ENCODE measurements at regions not wholly inside any gene's neighbourhood (a gene's known extent, or its start where the extent isn't known, plus 50 kb on each side); places are given as distances from the start of the nearest gene placed in this dataset.

DNA sequence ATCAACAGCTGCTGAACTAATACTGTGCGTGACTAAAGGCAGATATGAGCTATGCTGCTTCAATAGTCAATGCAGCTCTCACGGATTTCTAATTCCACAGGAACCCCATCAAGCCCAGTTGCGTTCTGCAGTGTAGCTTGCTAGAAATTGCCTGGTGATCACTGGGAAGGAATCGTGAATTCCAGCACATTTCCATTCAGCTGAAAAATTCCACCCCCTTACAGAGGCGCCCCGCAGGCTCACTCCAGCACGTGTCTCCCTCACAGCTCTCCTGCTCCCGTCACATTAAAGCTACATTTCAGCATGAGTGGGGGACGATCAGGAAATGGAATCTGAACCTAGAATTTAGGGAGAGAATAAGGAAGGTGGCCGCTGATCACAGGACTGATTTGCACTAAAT lies 534.8 kb downstream of the TCERG1L start:
- DNase-seq, result no peak

DNA sequence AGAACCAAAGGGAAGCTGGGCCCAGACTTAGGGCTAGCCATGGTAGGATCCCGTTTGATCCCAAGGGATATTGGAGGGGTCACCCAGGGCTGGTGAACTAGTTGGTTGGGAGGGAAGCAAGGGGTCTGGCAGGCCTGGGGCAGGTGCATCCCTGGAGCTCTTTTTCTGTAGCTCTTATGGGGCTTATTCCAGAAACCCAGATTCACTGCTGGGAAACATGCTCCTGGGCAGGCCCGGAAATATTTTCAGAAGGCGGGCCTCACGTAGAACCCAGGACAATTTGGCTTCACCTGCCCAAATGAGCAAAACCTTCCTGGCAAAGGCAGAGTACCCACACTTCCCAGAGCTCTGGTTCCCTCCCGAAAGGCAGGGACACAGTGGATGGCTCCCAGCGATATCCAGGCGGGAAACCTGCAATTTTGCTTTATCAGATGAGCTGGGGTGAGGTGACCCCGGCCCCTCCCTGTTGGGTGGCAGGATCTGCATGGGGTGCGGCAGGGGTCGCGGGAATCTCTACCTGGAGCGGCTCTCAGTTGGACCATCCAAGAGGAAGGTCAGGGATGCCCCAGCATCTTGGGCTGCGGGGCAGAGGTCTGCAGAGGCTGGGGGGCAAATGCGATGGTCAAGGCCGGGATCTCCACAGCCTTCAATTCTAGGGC lies 533.9 kb downstream of the TCERG1L start:
- no peak for DNase-seq

DNA sequence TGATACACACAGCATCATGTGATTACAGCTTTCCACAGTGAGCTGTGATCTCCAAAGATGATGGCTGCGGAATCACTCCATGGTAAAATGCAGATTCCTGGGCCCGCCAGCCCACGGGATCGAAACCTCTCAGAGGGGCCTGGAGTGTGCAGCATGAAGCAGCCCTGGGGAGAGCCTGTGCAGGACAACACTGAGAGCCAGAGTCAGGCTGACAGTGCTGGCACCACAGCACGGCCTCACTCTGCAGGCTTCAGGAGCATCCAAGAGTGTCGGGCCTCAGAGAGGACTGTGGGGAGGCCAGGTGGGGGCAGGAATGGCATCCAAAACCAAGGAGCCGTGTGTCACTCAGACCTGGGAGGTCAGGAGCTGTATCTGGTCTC lies 533.4 kb downstream of the TCERG1L start:
- no peak for DNase-seq

DNA sequence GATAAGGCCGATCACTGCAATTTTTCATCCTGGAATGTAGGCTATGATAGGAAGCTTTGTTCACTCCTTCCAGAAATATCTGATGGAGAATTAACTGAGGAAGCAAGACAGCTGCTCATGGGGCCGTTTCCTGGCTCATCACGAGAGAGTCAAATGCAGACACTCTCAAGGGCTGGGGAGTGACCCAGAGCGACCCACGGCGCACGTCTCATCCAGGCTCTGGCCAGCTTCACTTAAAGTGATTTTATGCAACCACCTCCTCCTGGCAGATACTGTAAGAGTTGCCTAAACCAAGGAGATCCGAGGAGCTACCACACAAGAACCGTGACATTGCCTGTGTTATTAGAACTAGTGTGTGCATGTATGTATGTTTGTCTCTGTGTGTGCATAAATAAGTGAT lies 530.8 kb downstream of the TCERG1L start:
- no peak for DNase-seq

DNA sequence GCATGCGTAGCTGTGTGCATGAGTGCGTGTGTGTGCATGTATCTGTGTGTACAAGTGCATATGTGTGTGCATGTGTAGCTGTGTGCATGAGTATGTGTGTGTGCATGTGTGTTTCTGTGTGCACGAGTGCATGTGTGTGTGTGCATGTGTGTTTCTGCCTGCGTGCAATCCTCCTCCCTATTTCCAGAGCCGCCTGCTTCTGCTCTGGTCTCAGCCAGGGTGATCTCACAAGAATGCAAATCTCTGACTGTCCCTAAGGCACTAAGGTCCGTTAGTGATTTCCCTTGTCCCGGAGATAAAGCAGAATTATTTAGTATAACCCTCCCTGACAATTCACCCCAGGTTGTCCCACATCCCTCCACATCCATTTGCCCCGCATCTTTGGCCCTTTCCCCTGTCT lies 530.3 kb downstream of the TCERG1L start:
- no peak for DNase-seq

DNA sequence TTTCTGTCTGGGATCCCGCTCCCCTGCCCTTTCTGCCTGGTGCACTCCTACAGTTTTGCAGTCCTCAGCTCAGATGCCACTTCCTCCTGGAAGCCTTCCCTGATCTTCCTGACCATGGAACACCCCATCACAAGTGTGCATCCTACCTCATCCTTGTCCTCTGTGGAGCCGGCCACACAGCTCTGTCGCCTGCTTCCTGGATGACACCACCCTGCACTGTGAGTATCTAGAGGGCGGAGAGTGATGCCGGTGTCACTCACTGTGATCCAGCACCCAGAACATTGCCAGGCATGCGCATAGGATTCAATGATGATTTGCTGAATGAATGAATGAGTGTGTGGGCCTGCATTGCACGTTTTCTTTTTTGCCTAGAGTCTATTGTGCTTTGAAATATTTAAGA lies 529.9 kb downstream of the TCERG1L start:
- DNase-seq, result no peak

DNA sequence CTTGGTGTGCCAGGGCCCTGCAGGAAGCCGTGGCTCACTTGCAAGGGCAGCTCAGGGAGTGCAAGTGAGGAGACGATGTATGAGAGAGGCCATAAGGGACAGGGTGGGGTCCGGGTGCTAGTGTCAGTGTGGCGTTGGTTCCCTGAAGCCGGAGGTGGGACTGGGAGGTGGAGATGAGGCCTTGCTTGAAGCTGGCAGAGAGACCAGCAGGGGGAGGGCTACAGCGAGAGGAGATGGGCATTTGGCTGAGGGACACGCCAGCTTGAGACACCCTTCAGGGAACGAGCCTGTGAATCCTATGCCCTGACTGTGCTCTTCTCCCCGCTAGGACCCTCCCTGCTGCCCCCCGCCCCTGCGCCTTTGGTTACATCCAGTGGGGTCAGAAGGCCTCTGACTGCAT lies 529.1 kb downstream of the TCERG1L start:
- DNase-seq, result no peak

DNA sequence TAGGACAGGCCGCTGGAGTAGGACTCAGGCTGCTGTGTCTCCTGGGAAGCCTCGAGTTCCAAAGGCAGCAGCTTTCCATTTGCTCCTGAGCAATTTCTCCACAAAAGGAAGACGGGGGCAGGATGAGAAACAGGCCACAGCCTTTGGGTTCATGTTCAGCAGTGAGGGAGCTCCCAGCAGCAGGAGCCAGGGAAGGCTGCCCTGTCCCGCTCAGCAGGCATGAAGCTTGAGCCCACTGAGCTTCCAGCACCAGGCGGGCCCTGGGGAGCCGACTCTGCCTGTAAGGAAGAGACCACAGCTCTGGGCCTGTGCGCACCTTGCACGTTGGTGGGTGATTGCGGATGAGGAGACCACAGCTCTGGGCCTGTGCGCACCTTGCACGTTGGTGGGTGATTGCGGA lies 527.2 kb downstream of the TCERG1L start:
- no peak for DNase-seq

DNA sequence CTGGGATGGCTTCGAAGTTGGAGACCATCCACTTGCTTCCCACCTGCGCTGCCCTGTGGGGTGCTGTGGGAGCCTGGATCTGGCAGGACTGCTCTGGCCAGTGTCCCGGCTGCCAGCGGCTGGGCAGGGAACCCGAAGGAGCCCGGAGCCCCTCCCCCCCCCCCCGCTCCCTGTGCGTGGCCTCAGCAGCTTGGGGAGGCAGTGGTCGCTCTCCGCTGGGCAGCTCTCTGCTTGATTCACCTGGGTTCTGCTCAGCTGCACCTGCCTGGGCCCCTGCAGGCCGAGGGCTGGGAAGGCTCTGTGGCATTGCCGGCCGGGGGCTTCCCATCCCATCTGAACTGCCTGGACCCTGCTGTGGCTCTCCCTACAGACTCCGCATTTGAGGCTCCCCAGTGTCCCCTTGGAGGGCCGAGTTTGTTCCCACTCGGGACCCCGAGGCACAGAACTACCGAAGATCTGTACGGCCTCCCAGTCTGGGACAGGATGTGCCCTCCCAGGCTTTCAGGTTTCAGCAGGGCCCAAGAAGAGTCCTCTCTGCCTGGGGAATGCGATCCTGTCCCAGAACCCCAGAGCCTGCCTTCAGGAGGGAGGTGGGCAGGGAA lies 525.1 kb downstream of the TCERG1L start:
- no peak for DNase-seq

DNA sequence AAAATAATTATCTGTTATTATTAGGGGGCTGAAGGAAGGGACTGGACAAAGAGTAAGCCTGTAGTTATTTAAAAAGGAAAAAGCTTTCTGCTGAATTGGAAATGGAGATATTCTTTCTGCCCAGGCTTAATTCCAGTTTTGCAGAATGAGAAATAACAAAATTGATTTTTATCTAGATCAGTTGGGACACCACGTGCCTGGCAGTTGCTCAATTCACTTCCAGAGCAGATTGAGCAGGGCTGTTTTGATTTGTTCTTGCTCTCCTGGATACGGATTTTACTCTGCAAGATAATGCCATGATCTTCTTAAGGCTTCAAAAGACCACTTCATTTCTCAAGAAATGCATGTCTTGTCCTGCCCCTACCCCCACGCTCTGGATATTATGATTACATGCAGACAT lies 524.3 kb downstream of the TCERG1L start:
- DNase-seq, result no peak

DNA sequence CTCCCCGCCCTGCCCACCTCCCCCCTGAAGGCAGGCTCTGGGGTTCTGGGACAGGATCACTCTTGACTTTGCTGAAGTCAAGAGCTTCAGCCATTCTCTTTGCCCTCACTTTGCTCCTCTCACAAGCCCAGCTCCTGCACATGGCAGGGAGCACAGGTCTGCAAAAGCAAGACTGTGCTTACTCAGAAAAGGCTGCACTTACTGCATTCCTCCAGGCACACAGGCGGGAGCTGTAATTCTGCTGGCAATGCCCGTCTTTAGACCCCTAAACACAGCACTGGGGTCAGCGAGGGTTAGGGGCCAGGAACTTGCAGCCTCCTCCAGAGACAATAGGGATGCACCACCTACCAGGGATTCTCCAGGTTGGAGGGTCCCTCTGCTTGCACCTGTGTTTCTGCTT lies 523.7 kb downstream of the TCERG1L start:
- no peak for DNase-seq

DNA sequence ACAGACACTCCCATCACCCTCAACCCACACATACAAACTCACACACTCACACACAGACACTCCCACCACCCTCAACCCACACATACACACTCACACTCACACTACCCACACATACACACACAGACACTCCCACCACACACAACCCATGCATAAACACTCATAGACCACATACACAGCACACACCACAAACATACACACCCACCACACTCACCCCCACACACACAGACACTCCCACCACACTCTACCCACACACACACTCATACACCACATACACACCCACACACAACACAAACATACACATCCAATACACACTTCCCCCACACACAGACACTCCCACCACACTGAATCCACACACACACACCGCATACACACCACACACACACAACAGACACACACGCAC lies 521.2 kb downstream of the TCERG1L start:
- no peak for DNase-seq

DNA sequence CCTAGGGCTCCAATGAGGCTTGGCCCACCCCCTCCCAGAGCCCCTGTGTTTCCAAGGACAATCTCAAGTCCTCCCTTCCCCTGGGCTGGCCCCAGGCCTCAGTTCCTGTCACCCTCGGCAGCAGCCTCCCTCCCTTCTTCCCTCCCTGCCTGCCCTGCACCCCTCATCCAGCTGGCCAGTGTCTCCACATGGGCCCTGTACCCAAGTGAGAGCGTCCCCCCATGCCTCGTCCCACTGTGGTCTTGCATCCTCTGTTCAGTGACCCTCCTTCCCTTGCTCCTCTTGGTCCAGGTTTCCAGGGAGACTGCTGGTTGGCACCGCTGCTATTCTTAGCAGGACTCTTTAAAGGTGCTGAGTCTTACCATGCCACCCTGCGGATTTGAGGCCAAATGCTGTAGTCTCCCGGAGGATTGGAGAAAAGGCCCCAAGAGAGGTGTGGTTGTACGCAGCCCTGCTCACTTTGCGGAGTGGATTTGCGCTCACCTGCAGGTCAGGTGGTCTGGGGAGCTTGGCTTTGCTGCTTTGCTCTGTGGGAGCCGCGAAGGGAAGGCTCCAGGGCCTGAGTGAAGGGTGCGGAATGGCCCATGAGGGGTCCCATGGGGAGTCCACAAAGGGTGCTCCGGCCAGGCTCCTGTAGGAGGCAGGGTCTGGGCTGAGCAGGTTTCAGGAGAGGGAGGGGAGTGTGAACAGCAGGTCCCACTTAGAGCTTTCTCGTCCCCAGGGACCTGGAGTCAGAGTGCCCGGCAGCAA lies 519.2 kb downstream of the TCERG1L start:
- DNase-seq, result no peak

DNA sequence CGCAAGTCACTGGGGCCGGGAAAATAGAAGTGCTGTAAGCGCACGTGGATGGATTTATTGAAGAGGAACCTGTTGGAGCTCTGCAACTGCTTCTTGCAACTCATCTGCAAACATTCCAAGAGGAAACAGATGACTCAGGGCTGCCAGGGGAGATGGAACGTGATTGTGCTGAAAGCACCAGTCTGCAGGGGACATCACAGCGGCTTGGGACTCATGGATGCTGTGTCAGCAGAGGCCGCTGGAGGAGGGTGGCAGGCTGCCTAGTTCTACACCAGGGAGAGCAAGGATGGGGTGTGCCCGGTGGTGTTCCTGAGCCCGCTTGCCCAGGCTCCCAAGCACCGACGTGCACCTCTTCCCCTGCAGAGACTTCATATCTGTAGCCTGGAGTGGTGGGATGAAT lies 515.7 kb downstream of the TCERG1L start:
- DNase-seq, result no peak

DNA sequence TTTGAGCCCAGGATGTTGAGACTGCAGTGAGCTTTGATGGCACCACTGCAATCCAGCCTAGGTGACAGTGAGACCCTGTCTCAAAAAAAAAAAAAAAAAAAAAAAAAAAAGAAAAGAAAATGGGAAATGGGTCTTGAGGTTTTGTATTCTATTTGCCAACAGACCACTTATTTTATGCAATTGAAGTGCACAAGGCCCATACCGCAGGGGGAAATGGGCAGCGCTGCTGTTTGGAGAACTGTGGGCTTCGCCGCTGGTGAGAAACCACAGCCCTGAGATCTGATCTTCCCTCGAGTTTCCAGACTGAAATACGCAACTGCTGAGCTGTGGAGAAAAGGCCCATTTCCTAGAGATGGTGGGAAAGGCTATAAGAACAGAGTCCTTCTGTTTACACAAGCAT lies 512.0 kb downstream of the TCERG1L start:
- DNase-seq, result no peak

DNA sequence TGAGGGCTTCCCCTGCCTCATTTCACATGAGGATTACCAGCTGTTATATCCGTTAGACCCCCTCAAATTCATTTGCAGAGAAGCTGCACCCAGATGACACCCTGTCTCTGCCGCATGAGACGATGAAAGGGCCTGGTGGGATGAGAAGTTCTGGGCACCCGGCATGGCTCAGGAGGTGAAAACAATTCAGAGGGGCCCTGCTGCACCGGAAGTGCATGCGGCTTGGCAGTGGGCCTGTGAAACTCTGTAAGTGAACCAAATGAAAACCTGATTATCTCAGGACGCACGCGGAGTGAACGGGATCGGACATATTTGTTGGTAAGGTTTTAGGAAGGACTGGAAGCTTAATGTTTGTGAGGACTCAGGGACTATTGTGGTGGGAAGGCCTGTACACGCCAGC lies 511.2 kb downstream of the TCERG1L start:
- no peak for DNase-seq

DNA sequence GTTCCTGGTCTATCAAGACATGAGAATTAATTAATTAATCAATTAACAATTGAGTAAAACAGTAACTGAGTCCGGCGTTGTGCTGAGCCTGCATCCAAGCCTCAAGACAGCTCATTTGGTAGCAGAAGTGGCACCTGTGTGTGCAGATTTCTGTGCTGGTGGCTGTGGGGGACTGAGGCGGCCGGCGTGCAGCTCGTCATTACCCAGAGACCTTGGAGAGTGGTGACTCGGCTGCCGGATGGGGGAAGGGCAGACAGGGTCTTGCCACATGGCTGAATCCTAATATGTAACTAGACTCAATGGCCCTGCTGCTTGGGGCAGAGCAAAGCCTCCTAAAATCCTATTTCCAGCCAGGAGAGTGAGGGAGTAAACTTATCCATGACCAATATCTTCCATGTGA lies 510.2 kb downstream of the TCERG1L start:
- DNase-seq, result no peak

DNA sequence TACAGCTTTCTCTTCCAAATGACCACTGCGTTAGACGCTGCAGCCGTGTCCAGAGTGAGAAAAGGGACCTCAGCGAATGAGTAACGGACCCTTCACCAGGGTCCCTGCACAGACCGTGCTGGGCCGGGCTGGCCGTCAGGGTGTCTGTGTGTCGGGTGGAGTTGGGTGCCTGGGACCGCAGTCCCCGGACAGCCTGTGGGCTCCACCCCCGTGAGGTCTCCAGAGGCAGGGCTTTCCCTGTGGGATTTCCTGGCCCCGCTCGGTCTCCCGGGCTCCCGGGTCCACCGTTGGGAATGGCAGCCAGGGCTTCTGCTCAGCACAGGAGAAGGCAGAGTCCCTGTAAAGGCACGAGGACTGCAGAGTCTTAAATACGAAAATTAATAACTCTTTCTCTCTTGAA lies 509.7 kb downstream of the TCERG1L start:
- no peak for DNase-seq

DNA sequence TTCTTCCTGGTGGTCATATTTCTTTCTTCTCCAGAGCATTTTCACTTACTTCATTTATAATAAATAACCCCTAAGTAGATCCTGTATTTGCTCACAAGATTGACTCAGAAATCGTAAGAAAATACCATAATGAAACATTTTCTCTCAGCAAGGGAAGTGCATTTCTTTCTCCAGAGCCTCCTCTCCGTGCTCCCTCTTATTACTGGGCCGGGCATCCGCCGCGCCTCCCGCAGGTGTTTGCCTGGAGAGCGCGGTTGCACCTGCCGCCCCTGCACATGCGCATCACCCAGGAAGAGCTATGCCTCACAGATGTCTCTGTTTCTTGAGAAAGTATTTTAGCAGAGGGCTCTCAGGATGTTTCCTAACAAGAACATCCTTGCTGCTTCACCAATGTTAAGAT lies 509.2 kb downstream of the TCERG1L start:
- DNase-seq, result no peak

DNA sequence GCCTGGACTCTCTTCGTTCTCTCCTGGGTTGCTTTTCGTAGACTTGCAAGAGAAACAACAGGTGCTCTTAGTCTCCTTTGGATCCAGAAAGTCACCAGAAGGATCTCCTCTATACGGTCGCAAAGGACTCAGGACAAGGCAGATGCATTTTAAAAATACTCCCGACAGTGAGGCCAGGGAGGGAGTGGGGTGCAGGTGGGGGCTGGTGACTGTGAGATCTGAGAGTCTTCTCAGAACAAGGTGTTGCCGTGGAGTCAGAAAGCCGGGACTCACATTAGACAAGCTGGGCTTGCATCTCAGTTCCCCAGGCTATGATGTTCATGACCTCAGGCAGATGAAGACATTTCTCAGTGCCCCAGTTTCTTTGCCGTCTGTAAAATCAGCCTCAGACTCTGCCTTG lies 507.2 kb downstream of the TCERG1L start:
- no peak for DNase-seq

DNA sequence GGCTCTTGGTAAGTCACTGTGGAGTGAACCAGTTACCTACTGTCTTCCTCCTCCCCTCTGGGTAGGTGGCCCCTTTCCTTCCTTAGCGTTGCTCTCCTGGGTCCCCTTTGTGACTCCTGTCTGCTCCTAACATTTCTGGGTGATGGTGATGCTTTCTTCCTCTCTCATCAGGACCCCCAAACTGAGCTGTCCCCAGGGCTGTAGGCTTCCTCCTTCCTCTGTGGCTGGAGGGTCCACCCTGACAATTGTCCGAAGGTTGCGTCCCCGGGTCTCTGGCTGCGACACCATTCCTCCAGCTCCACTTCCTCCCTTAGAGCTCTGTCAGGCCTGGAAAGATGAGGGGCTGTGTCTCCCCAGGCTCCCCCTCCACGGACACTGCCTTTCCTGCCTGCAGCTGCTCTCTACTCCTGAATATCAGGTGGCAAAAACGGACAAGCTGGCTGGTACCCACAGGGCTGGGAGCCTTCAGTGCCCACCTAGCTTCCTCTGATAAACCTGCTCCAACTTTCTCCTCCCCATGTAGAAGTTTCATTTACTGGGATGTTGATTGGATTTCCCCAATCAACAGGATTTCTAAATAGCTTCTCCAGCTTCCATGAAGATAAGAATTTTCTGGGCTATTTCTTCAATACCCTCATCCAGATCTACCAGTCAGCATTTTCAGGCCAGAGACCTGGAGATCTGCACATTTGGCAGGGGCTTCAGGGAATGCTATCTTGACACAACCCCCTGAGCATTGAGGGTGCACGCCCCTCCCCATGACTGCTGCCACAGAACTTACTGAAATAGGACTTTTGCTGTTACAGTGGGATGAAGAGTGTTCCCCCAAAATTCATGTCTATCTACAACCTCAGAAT lies 506.5 kb downstream of the TCERG1L start:
- DNase-seq, result no peak

DNA sequence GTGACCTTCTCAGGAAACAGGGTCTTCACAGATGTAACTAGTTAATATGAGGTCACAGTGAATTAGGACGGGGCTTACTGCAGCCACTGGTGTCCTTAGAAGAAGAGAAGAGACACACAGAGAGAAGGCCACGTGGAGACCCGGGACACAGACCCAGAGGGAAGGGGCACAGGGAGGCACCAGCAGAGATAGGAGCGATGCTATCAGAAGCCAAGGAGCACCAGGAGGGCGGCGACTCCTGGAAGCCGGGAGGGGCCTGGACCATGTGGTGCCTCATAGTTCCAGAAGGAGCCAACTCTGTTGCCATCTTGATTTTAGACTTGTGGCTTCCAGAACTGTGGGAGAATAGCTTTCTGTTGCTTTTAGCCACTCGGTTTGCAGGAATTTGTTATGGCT lies 505.9 kb downstream of the TCERG1L start:
- no peak for DNase-seq

DNA sequence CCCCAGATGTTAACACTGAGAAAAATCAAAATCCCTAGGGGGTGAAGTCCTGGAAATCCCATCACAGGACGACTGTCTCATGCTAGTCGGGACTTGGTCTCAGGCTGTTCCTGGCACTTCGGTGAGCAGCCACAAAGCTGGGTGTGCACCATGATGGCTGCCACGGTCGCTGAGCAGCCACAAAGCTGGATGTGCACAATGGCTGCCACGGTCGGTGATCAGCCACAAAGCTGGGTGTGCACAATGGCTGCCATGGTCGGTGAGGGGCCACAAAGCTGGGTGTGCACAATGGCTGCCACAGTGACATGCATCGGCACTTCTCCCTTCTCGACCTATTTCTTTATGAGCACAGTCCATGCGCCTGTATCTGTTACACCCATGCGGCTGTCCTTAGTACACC lies 505.1 kb downstream of the TCERG1L start:
- DNase-seq, result no peak

DNA sequence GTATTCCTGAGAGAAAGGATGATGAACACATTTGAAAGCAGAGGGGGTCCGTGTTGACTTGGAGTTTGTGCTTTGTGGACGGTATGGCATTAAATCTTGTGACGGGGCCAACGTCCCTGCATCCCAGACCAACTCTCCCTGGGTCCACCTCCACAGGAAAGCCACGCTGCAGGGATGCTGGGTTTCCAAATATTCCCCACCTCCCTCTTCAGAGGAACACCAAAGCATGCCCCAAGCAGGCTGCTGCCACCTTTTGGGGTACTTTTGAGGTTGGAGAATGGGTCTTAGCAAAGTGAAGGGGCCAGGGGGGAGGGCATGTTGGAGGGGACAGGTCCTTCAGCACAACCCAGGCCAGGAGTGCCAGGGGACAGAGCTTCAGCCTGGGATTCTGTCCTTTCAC lies 504.4 kb downstream of the TCERG1L start:
- no peak for DNase-seq

Measured in activated CD8-positive, alpha-beta memory T cell treated with anti-CD3 and anti-CD28 coated beads, Interleukin-2, amount 50 U/mL, for 4 hours (primary cell).